ENCODE measurements at regions not wholly inside any gene's neighbourhood (a gene's known extent, or its start where the extent isn't known, plus 50 kb on each side); places are given as distances from the start of the nearest gene placed in this dataset.

GRCh38 chr1:178645808-178646200, 79.2 kb upstream of the RALGPS2 start:
- H3K4me3 ChIP-seq = no peak overlapping the region
- H4K20me1 ChIP-seq (ENCODE audit: low read depth) = no peaks in the 10 kb centered on the region
- H3F3A ChIP-seq (ENCODE audit: low read depth) = no peaks in the 10 kb centered on the region
- TF ChIP-seq EZH2 (IDR thresholded peaks at IDR 0.05) = no peak
- H3K36me3 ChIP-seq = no peaks in the 10 kb centered on the region
- peaks cover 30% of the 10 kb centered on the region for H3K4me1 ChIP-seq
- peak overlapping the region; percentile 33 for H3K4me3 Mint-ChIP-seq
- no peaks in the 10 kb centered on the region for H3K9me3 Mint-ChIP-seq
- no peaks in the 10 kb centered on the region for H3K9me3 ChIP-seq (ENCODE audit: low read depth)
- H2AFZ ChIP-seq (replicated peaks) = no peak overlapping the region
- no peaks in the 10 kb centered on the region for H3K27me3 ChIP-seq
- no peak for DNase-seq (ENCODE audit: low spot score)
- H3K4me1 Mint-ChIP-seq = peaks cover 67% of the 10 kb centered on the region
- H3K4me2 ChIP-seq = peak overlapping the region; percentile 77
- no peak overlapping the region for H3K27ac ChIP-seq
- peaks cover 4% of the 10 kb centered on the region for H3K36me3 Mint-ChIP-seq
- no peak overlapping the region for H3K9ac ChIP-seq
- H3K27me3 Mint-ChIP-seq (ENCODE audit: insufficient read depth, low read depth) = peaks cover 10% of the 10 kb centered on the region
- H3K27ac Mint-ChIP-seq = no peak overlapping the region
- H3K79me2 ChIP-seq (ENCODE audit: low read depth) = no peaks in the 10 kb centered on the region

GRCh38 chr1:178646821-178647220, 78.2 kb upstream of the RALGPS2 start:
- Mint-ChIP-seq H3K27ac (peak overlapping the region; percentile 67), H3K27me3 (ENCODE audit: insufficient read depth, low read depth) (peaks cover 14% of the 10 kb centered on the region), H3K36me3 (peaks cover 4% of the 10 kb centered on the region), H3K4me3 (no peak overlapping the region), H3K9me3 (no peaks in the 10 kb centered on the region), H3K4me1 (peaks cover 75% of the 10 kb centered on the region)
- no peaks in the 10 kb centered on the region for H3K36me3 ChIP-seq
- peak overlapping the region; percentile 77 for H2AFZ ChIP-seq (replicated peaks)
- peaks cover 34% of the 10 kb centered on the region for H3K4me1 ChIP-seq
- no peaks in the 10 kb centered on the region for H4K20me1 ChIP-seq (ENCODE audit: low read depth)
- H3F3A ChIP-seq (ENCODE audit: low read depth) = no peaks in the 10 kb centered on the region
- H3K4me2 ChIP-seq = no peak overlapping the region
- TF ChIP-seq CTCF (IDR thresholded peaks at IDR 0.05) = no peak
- TF ChIP-seq EZH2 (IDR thresholded peaks at IDR 0.05) = no peak
- TF ChIP-seq EZH2phosphoT487 (IDR thresholded peaks at IDR 0.05) = no peak
- no peaks in the 10 kb centered on the region for H3K79me2 ChIP-seq (ENCODE audit: low read depth)
- H3K27ac ChIP-seq = no peak overlapping the region
- no peak for DNase-seq (ENCODE audit: low spot score)
- H3K9ac ChIP-seq = no peak overlapping the region
- H3K4me3 ChIP-seq = no peak overlapping the region
- no peaks in the 10 kb centered on the region for H3K9me3 ChIP-seq (ENCODE audit: low read depth)
- no peaks in the 10 kb centered on the region for H3K27me3 ChIP-seq

- Mint-ChIP-seq H3K9me3 (no peaks in the 10 kb centered on the region), H3K4me3 (no peak overlapping the region), H3K27ac (no peak overlapping the region), H3K4me1 (peaks cover 77% of the 10 kb centered on the region), H3K36me3 (peaks cover 2% of the 10 kb centered on the region), H3K27me3 (ENCODE audit: insufficient read depth, low read depth) (peaks cover 14% of the 10 kb centered on the region)
- Histone ChIP-seq H3K9me3 (ENCODE audit: low read depth) (no peaks in the 10 kb centered on the region), H3K4me3 (no peak overlapping the region), H3K4me2 (no peak overlapping the region), H3K27me3 (no peaks in the 10 kb centered on the region), H3F3A (ENCODE audit: low read depth) (no peaks in the 10 kb centered on the region), H4K20me1 (ENCODE audit: low read depth) (no peaks in the 10 kb centered on the region), H3K27ac (no peak overlapping the region), H3K79me2 (ENCODE audit: low read depth) (no peaks in the 10 kb centered on the region), H3K9ac (no peak overlapping the region), H3K4me1 (peaks cover 32% of the 10 kb centered on the region), H3K36me3 (no peaks in the 10 kb centered on the region), H2AFZ (replicated peaks) (no peak overlapping the region)
- no peak for DNase-seq (ENCODE audit: low spot score)
- TF ChIP-seq EZH2 (IDR thresholded peaks at IDR 0.05) (no peak), CTCF (IDR thresholded peaks at IDR 0.05) (no peak), EZH2phosphoT487 (IDR thresholded peaks at IDR 0.05) (no peak)
These were observed 76.9 kb upstream of the RALGPS2 start for GRCh38 chr1:178648151-178648550.

GRCh38 chr1:178649582-178650350, 75.3 kb upstream of the RALGPS2 start:
- Histone ChIP-seq H3F3A (ENCODE audit: low read depth) (no peaks in the 10 kb centered on the region), H3K79me2 (ENCODE audit: low read depth) (no peaks in the 10 kb centered on the region), H3K27ac (no peak overlapping the region), H3K4me2 (no peak overlapping the region), H3K27me3 (no peaks in the 10 kb centered on the region), H3K9me3 (ENCODE audit: low read depth) (no peaks in the 10 kb centered on the region), H3K36me3 (no peaks in the 10 kb centered on the region), H3K4me3 (no peak overlapping the region), H3K9ac (no peak overlapping the region), H4K20me1 (ENCODE audit: low read depth) (no peaks in the 10 kb centered on the region), H3K4me1 (peaks cover 22% of the 10 kb centered on the region), H2AFZ (replicated peaks) (no peak overlapping the region)
- peak overlapping the region; percentile 57 for H3K27ac Mint-ChIP-seq
- DNase-seq (ENCODE audit: low spot score) = no peak
- TF ChIP-seq EZH2 (IDR thresholded peaks at IDR 0.05) = no peak
- no peak for TF ChIP-seq CTCF (IDR thresholded peaks at IDR 0.05)
- no peak for TF ChIP-seq EZH2phosphoT487 (IDR thresholded peaks at IDR 0.05)
- no peaks in the 10 kb centered on the region for H3K9me3 Mint-ChIP-seq
- peaks cover 69% of the 10 kb centered on the region for H3K4me1 Mint-ChIP-seq
- H3K36me3 Mint-ChIP-seq = peaks cover 2% of the 10 kb centered on the region
- no peak overlapping the region for H3K4me3 Mint-ChIP-seq
- H3K27me3 Mint-ChIP-seq (ENCODE audit: insufficient read depth, low read depth) = peaks cover 14% of the 10 kb centered on the region
